PC-9 (cell line): ENCODE measurements at regions not wholly inside any gene's neighbourhood (a gene's known extent, or its start where the extent isn't known, plus 50 kb on each side); places are given as distances from the start of the nearest gene placed in this dataset.

Experiments used
- BruUV-seq: library from RNA; stranded (reverse); fragments of 400-500 nt; replicated peaks from 2 replicates; lab custom pipeline; 2021; lab: Mats Ljungman, UMichigan
- CTCF ChIA-PET: fragments of 300-600 bp; sonication (Branson Sonifier 250); formaldehyde crosslinking; loops from one replicate; lab custom pipeline; 2022; ENCODE audit warnings: antibody characterized with exemption; lab: Charles Lee
- POLR2A ChIA-PET: fragments of 300-600 bp; sonication (Branson Sonifier 250); formaldehyde crosslinking; loops from one replicate; lab custom pipeline; 2022; ENCODE audit warnings: antibody characterized with exemption; ENCODE audit not compliant: unreplicated experiment; lab: Charles Lee
- DNase-seq, 2 experiments: peaks; one replicate each; pipeline versions ENCODE4 v3.0.0 to v3.0.0-alpha.2; 2015 to 2022; ENCODE audit warnings: mixed read lengths in 1 of 2
- H2AFZ ChIP-seq: fragments of 200-600 bp; sonication (generic); 2 replicates; pipeline ENCODE4 v1.8.1; 2017; ENCODE audit warnings: antibody characterized with exemption
- H3F3A ChIP-seq: fragments of 200-600 bp; sonication (generic); 2 replicates; pipeline ENCODE4 v1.8.1; 2017; ENCODE audit warnings: antibody characterized with exemption, mild to moderate bottlenecking, low read depth; ENCODE audit not compliant: insufficient read depth
- H3K27ac ChIP-seq: fragments of 200-600 bp; sonication (generic); 2 replicates; pipeline ENCODE4 v1.6.1; 2016; ENCODE audit warnings: mixed run types
- H3K27me3 ChIP-seq: fragments of 200-600 bp; sonication (generic); 2 replicates; pipeline ENCODE4 v1.6.1; 2016; ENCODE audit warnings: low read depth, mixed run types; ENCODE audit not compliant: insufficient read depth
- H3K36me3 ChIP-seq: fragments of 200-600 bp; sonication (generic); 2 replicates; pipeline ENCODE4 v1.6.1; 2016; ENCODE audit warnings: low read depth, mixed run types
- H3K4me1 ChIP-seq: fragments of 200-600 bp; sonication (generic); replicated peaks from 2 replicates; pipeline ENCODE4 v1.6.1; 2016; ENCODE audit warnings: mixed run types; ENCODE audit not compliant: insufficient read depth
- H3K4me2 ChIP-seq: fragments of 200-600 bp; sonication (generic); 2 replicates; pipeline ENCODE4 v1.6.1; 2017; ENCODE audit warnings: mixed run types
- H3K4me3 ChIP-seq: fragments of 200-600 bp; sonication (generic); 2 replicates; pipeline ENCODE4 v1.6.1; 2016; ENCODE audit warnings: mixed run types
- H3K79me2 ChIP-seq: fragments of 200-600 bp; sonication (generic); 2 replicates; pipeline ENCODE4 v1.6.1; 2017; ENCODE audit warnings: low read depth, mixed run types
- H3K9me2 ChIP-seq: fragments of 200-600 bp; sonication (generic); 2 replicates; pipeline ENCODE4 v1.8.1; 2017; ENCODE audit warnings: mild to moderate bottlenecking; ENCODE audit not compliant: insufficient read depth
- H3K9me3 ChIP-seq: fragments of 200-600 bp; sonication (generic); 2 replicates; pipeline ENCODE4 v1.8.1; 2016; ENCODE audit warnings: low read depth; ENCODE audit not compliant: insufficient read depth
- H4K20me1 ChIP-seq: fragments of 200-600 bp; sonication (generic); 2 replicates; pipeline ENCODE4 v1.8.1; 2017; ENCODE audit not compliant: insufficient read depth
- EZH2 ChIP-seq: fragments of 200-600 bp; sonication (generic); IDR thresholded peaks from 2 replicates; pipeline ENCODE4 v1.8.0; 2017; ENCODE audit warnings: antibody characterized with exemption, low read depth
- intact Hi-C: fragments of 100-400 bp; cut with micrococcal nuclease; formaldehyde crosslinking; loops from one replicate; pipeline ENCODE4 v1.10.0; 2022; ENCODE audit not compliant: unreplicated experiment
- TF ChIP-seq, protein P1 (sequence below): fragments of 200-600 bp; sonication (generic); conservative IDR thresholded peaks from 2 replicates; pipeline ENCODE4 v1.6.1; 2017; ENCODE audit warnings: mixed run types, antibody characterized with exemption, mild to moderate bottlenecking, moderate library complexity

DNA sequence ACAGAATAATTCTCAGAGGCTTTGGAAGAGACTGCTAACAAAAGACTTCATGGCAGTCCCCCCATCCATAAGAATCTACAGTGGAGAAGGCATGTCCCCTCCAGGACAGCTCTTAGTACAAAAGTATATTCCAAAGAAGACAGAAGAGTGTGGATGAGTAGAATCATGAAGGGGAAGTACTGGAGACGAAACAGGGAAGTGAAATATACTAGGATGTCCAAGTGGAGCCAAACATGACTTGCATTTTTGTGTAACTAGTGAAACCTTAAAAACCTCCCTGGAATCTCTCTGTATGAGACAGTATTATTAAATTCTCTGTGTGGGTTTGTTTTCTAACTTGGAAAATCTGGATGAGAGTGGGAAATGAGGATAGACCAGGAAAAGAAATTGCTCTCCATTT, 312.4 kb downstream of the RSL24D1 start:
- no TSS peak for BruUV-seq
- Histone ChIP-seq H3K79me2 (no peaks in the 10 kb centered on the region), H3K4me1 (no peaks in the 10 kb centered on the region), H3F3A (no peaks in the 10 kb centered on the region), H3K4me2 (no peak overlapping the region), H3K27ac (no peak overlapping the region), H2AFZ (no peak overlapping the region), H4K20me1 (no peaks in the 10 kb centered on the region), H3K27me3 (no peaks in the 10 kb centered on the region), H3K9me2 (no peaks in the 10 kb centered on the region), H3K36me3 (no peaks in the 10 kb centered on the region), H3K4me3 (no peak overlapping the region), H3K9me3 (no peaks in the 10 kb centered on the region)
- no peak for DNase-seq
- TF ChIP-seq, protein P1, sequence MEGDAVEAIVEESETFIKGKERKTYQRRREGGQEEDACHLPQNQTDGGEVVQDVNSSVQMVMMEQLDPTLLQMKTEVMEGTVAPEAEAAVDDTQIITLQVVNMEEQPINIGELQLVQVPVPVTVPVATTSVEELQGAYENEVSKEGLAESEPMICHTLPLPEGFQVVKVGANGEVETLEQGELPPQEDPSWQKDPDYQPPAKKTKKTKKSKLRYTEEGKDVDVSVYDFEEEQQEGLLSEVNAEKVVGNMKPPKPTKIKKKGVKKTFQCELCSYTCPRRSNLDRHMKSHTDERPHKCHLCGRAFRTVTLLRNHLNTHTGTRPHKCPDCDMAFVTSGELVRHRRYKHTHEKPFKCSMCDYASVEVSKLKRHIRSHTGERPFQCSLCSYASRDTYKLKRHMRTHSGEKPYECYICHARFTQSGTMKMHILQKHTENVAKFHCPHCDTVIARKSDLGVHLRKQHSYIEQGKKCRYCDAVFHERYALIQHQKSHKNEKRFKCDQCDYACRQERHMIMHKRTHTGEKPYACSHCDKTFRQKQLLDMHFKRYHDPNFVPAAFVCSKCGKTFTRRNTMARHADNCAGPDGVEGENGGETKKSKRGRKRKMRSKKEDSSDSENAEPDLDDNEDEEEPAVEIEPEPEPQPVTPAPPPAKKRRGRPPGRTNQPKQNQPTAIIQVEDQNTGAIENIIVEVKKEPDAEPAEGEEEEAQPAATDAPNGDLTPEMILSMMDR = no peak
- TF ChIP-seq EZH2 = no peak
- ChIA-PET CTCF (no interaction called here), POLR2A (no interaction called here)
- intact Hi-C loops = no loop called here

DNA sequence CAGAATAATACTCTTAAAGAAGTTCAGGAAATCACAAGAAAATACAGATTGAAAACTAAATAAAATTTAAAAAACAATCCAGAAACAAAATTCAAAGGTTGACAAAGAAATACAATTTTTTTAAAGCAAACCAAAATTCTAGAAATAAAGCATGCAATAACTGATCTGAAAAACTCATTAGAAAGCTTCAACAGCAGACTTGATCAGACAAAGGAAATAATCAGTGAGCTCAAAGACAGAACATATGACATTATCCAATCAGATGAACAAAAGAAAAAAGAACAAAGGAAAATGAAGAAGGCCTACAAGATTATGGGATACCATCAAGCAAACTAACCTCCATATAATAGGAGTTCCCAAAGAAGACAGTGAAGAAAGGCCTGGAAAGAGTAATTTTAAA, 336.8 kb downstream of the RSL24D1 start:
- ChIA-PET CTCF (no interaction called here), POLR2A (no interaction called here)
- no peaks in the 10 kb centered on the region for H3K4me1 ChIP-seq
- intact Hi-C loops = no loop called here
- no TSS peak for BruUV-seq
- H3K36me3 ChIP-seq = no peaks in the 10 kb centered on the region
- H4K20me1 ChIP-seq = no peaks in the 10 kb centered on the region; the same call in 1 of the 2 replicates
- no peak for TF ChIP-seq EZH2
- TF ChIP-seq, protein P1 = no peak
- H3F3A ChIP-seq = no peaks in the 10 kb centered on the region
- no peaks in the 10 kb centered on the region for H3K9me2 ChIP-seq
- H3K27ac ChIP-seq = no peak overlapping the region
- H3K79me2 ChIP-seq = no peaks in the 10 kb centered on the region
- H3K9me3 ChIP-seq = no peaks in the 10 kb centered on the region
- H3K4me2 ChIP-seq = no peak overlapping the region
- H3K27me3 ChIP-seq = peaks cover 4% of the 10 kb centered on the region; the same call in 1 of the 2 replicates
- H3K4me3 ChIP-seq = no peak overlapping the region
- DNase-seq = no peak
- H2AFZ ChIP-seq = no peak overlapping the region

DNA sequence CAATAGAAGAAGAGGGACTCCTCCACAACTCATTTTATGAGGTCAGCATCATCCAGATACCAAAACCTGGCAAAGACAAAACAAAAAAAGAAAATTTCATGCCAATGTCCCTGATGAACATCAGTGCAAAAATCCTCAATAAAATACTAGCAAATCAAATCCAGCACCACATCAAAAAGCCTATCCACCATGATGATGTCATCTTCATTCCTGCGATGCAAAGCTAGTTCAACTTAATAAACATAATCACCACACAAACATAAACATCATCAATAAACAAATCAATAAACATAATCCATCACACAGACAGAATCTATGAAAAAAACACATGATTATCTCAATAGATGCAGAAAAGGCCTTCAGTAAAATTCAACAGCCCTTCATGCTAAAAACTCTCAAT, 342.1 kb downstream of the RSL24D1 start:
- POLR2A ChIA-PET = no interaction called here

More for the DNA sequence above, 342.1 kb downstream of the RSL24D1 start:
- H3K9me3 ChIP-seq = no peaks in the 10 kb centered on the region
- H3K27ac ChIP-seq = no peak overlapping the region
- no TSS peak for BruUV-seq
- no peaks in the 10 kb centered on the region for H4K20me1 ChIP-seq
- no peaks in the 10 kb centered on the region for H3K36me3 ChIP-seq
- no peaks in the 10 kb centered on the region for H3F3A ChIP-seq
- no peaks in the 10 kb centered on the region for H3K4me1 ChIP-seq
- H3K4me3 ChIP-seq = no peak overlapping the region
- TF ChIP-seq EZH2 = no peak
- TF ChIP-seq, protein P1 = no peak
- no peak for DNase-seq
- CTCF ChIA-PET = no interaction called here
- no peaks in the 10 kb centered on the region for H3K79me2 ChIP-seq
- H3K4me2 ChIP-seq = no peak overlapping the region
- no peak overlapping the region for H2AFZ ChIP-seq
- H3K9me2 ChIP-seq = no peaks in the 10 kb centered on the region
- intact Hi-C loops = no loop called here
- H3K27me3 ChIP-seq = no peaks in the 10 kb centered on the region
